ENCODE measurements at regions not wholly inside any gene's neighbourhood (a gene's known extent, or its start where the extent isn't known, plus 50 kb on each side); places are given as distances from the start of the nearest gene placed in this dataset.

DNA sequence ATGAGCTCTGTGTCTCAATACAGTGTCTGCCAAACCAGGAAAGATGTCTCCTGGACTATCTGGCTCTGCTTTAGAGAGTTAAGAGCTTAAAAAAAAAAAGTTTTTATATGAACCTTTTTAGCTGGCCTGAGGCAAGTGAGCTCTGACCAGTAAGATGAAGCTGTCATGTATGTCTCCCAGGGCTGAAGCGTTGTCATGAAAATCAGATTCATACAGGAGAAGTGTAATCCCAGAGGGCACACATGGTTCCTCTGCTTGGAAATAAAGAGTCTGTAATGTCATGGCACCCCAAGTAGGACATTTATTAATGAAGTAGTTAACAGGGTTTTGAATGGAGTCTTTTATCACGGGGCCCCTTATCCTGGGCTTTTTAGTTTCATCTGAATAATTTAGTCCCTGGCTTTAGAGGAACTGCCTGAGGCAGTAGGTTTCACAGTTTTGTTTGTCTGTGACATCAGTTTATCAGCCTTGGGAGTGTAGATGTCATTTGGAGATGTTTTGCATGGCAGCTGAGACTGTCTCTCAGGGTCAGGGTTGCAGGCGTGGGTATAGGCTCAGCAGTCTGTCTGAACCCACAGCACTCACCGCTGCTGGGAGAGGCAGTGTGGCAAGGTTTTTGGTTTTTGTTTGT, 223.3 kb downstream of the DIRAS2 start:
- no peaks in the 10 kb centered on the region for H3K27me3 ChIP-seq (ENCODE audit: control insufficient read depth, insufficient read depth, low read length)
- no peaks in the 10 kb centered on the region for H3K4me1 ChIP-seq (ENCODE audit: control insufficient read depth, insufficient read depth, low read length)
- H3K9me3 ChIP-seq (ENCODE audit: control insufficient read depth, low read length): no peaks in the 10 kb centered on the region
- no peaks in the 10 kb centered on the region for H3K36me3 ChIP-seq (ENCODE audit: control insufficient read depth, insufficient read depth, low read length)
- no peak overlapping the region for H3K4me3 ChIP-seq (ENCODE audit: low read length)
- H3K9ac ChIP-seq (ENCODE audit: low read length): no peak overlapping the region

DNA sequence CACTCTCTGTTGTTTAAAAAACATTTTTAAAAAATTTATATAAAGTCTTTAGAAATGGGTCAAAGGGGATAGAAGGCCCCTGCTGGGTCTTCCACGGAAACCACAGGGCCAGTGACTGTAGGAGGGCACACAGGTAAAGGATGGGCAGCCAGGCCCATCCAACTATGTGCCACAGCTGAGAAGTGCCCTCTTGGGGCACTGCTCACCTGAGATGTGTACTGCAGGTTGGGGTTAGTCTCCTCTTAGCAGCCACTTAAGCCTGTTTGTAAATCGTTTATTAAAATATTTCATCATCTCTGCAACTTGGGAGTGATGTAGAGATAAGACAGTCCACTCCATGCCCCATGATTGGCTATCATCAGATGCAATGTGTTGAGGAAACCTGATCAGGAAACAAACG, 222.4 kb downstream of the DIRAS2 start:
- H3K9me3 ChIP-seq (ENCODE audit: control insufficient read depth, low read length): no peaks in the 10 kb centered on the region
- H3K4me3 ChIP-seq (ENCODE audit: low read length): no peak overlapping the region
- no peak overlapping the region for H3K9ac ChIP-seq (ENCODE audit: low read length)
- H3K36me3 ChIP-seq (ENCODE audit: control insufficient read depth, insufficient read depth, low read length): no peaks in the 10 kb centered on the region
- no peaks in the 10 kb centered on the region for H3K27me3 ChIP-seq (ENCODE audit: control insufficient read depth, insufficient read depth, low read length)
- H3K4me1 ChIP-seq (ENCODE audit: control insufficient read depth, insufficient read depth, low read length): no peaks in the 10 kb centered on the region

DNA sequence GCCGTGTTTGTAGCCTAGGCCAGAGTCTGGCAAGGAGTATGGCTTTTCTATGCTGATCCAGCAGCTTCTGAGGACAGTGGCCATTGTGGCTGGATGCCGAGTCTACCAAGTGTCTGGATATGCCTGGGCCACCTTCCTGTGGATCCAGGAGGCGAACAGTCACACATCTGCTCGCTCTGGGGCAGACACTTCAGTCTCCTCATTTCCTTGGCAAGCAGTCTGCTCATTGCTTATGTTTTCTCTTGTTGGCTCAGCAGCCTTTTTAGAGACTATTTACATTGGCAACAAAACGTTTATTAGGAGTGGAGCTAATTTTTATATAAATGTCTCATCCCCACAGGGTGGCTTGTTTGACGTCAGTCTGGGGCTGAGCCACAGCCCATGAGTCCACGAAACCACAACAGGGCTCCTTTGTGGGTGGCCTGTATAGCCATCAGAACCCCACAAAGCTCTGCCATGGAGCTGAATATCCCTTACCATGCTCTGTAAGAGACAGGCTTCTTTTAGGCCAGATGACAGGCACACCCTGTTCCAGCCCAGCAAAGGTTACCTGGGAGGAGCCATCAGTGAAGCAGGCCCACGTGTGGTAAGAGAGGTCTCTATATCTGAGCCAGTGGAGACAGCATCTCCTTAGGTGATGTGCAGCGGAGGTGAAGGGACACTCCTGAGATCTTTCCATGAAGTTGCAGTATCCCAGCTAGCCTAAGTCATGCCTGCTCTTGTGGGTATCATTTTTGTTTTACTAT, 221.7 kb downstream of the DIRAS2 start:
- no peaks in the 10 kb centered on the region for H3K36me3 ChIP-seq (ENCODE audit: control insufficient read depth, insufficient read depth, low read length)
- no peak overlapping the region for H3K4me3 ChIP-seq (ENCODE audit: low read length)
- no peaks in the 10 kb centered on the region for H3K9me3 ChIP-seq (ENCODE audit: control insufficient read depth, low read length)
- H3K4me1 ChIP-seq (ENCODE audit: control insufficient read depth, insufficient read depth, low read length): no peaks in the 10 kb centered on the region
- H3K9ac ChIP-seq (ENCODE audit: low read length): no peak overlapping the region
- H3K27me3 ChIP-seq (ENCODE audit: control insufficient read depth, insufficient read depth, low read length): no peaks in the 10 kb centered on the region

DNA sequence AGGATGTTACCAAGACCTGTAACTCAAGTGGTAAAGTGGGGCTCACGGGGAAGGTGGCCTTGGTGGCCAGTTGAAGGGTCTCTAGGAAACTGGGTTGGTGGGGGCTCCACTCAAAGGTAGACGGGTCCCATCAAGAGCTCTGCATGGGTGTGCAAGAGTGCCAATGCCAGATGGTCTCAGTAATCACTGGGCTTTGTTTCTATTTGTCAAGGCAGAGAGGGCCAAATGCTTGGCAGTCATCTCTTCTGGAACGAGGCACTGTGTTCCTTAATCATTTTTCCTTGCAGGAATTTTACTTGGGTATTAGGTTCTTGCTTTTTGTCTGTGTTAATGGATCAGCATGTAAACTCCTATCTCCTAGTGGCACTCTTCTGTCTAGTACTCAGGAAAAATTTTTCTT, 220.8 kb downstream of the DIRAS2 start:
- H3K9me3 ChIP-seq (ENCODE audit: control insufficient read depth, low read length): no peaks in the 10 kb centered on the region
- H3K4me1 ChIP-seq (ENCODE audit: control insufficient read depth, insufficient read depth, low read length): no peaks in the 10 kb centered on the region
- H3K4me3 ChIP-seq (ENCODE audit: low read length): no peak overlapping the region
- no peaks in the 10 kb centered on the region for H3K36me3 ChIP-seq (ENCODE audit: control insufficient read depth, insufficient read depth, low read length)
- no peaks in the 10 kb centered on the region for H3K27me3 ChIP-seq (ENCODE audit: control insufficient read depth, insufficient read depth, low read length)
- H3K9ac ChIP-seq (ENCODE audit: low read length): no peak overlapping the region

DNA sequence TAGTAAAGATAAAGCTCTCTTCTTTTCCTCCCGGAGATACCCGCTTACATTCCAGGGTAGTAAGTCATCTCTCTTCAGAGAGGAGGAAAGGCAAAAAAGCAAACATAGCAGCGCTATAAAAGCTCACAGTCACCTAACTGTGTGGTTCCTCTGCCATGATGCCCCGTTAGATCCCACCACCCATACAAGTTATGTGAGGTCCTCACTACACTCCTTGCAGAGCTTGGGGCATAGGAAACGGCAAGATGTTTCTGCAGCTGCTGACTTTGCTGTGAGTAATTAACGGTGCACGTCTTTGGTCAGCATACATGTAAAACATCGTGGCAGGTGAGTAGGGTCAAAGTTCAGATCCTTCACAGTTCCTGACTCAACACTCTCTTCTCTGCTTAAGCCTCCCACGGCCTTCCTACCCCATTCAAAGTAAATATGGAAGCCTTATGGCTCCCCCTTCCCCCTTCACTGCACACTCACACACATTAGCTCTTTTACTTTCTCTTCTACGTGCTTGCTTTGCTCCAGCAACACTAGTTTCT, 218.9 kb downstream of the DIRAS2 start:
- H3K27me3 ChIP-seq (ENCODE audit: control insufficient read depth, insufficient read depth, low read length): no peaks in the 10 kb centered on the region
- H3K36me3 ChIP-seq (ENCODE audit: control insufficient read depth, insufficient read depth, low read length): no peaks in the 10 kb centered on the region
- H3K4me1 ChIP-seq (ENCODE audit: control insufficient read depth, insufficient read depth, low read length): no peaks in the 10 kb centered on the region
- H3K9ac ChIP-seq (ENCODE audit: low read length): no peak overlapping the region
- no peak overlapping the region for H3K4me3 ChIP-seq (ENCODE audit: low read length)
- H3K9me3 ChIP-seq (ENCODE audit: control insufficient read depth, low read length): no peaks in the 10 kb centered on the region

DNA sequence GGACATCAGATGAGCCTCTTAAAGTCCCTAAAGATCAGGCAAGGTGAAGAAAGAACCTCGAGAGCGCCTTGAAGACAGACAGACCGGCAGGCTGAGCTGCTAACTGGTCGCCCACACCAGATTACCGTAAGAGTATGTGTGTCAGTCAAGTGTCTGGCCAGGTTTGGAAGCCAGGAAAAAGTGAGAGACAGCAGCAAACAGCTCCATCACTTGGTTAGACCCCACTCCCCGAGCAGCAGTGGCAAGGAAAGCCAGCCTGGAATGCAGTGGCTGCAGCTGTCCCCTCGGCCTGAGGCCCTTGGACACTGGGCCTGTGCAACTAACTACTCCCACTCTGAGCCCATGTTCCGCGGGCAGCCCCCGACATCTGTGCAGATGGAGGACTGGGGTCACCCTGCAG, 214.1 kb downstream of the DIRAS2 start:
- Histone ChIP-seq H3K9ac (ENCODE audit: low read length) (no peak overlapping the region), H3K4me3 (ENCODE audit: low read length) (no peak overlapping the region), H3K27me3 (ENCODE audit: control insufficient read depth, insufficient read depth, low read length) (no peaks in the 10 kb centered on the region), H3K9me3 (ENCODE audit: control insufficient read depth, low read length) (no peaks in the 10 kb centered on the region), H3K4me1 (ENCODE audit: control insufficient read depth, insufficient read depth, low read length) (peaks cover 6% of the 10 kb centered on the region), H3K36me3 (ENCODE audit: control insufficient read depth, insufficient read depth, low read length) (no peaks in the 10 kb centered on the region)

DNA sequence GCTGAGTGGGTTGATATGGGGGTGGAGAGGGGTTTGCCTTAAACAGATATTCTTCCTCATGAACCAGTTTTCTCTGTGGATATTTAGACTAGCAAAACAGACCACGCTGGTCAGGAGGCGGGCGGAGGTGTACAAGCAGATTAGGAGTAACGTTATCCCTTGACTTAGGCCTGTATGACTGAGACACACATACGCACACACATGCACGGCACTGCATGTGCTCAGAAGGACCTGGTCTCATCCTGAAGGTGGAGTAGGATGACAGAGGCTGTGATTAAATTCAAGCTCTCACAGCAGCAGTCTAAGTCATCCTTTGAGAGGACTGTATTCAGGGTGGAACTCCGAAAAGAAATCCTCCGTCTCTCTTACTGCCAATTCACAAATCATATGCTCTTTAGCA, 209.7 kb downstream of the DIRAS2 start:
- Histone ChIP-seq H3K36me3 (ENCODE audit: control insufficient read depth, insufficient read depth, low read length) (no peaks in the 10 kb centered on the region), H3K4me1 (ENCODE audit: control insufficient read depth, insufficient read depth, low read length) (peaks cover 7% of the 10 kb centered on the region), H3K4me3 (ENCODE audit: low read length) (no peak overlapping the region), H3K9me3 (ENCODE audit: control insufficient read depth, low read length) (no peaks in the 10 kb centered on the region), H3K27me3 (ENCODE audit: control insufficient read depth, insufficient read depth, low read length) (no peaks in the 10 kb centered on the region), H3K9ac (ENCODE audit: low read length) (no peak overlapping the region)

DNA sequence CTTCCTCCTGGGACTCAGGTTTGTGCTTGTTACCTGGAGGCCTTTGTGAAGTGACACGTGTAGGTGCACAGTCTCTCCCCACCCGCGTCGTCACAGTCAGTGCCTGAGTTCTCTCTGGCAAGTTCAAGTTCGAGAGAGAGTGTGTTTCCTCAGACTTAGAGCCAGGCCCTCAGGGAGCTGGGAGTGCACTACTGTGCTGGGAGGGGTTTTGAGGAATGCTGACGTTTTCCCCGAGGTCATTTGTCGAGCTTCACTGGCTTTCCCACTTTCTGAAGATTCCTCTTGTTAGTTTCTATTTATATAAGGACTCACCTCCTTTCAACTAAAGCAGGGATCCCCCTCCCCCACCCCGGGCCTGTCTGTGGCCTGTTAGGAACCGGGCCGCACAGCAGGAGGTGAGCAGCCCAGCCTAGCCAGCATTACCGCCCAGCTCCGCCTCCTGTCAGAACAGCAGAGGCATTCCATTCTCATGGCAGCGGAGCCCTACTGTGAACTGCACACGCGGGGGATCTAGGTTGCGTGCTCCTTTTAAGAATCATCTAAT, 209.2 kb downstream of the DIRAS2 start:
- no peaks in the 10 kb centered on the region for H3K9me3 ChIP-seq (ENCODE audit: control insufficient read depth, low read length)
- H3K36me3 ChIP-seq (ENCODE audit: control insufficient read depth, insufficient read depth, low read length): no peaks in the 10 kb centered on the region
- no peaks in the 10 kb centered on the region for H3K27me3 ChIP-seq (ENCODE audit: control insufficient read depth, insufficient read depth, low read length)
- H3K4me3 ChIP-seq (ENCODE audit: low read length): no peak overlapping the region
- no peak overlapping the region for H3K9ac ChIP-seq (ENCODE audit: low read length)
- H3K4me1 ChIP-seq (ENCODE audit: control insufficient read depth, insufficient read depth, low read length): peaks cover 7% of the 10 kb centered on the region

DNA sequence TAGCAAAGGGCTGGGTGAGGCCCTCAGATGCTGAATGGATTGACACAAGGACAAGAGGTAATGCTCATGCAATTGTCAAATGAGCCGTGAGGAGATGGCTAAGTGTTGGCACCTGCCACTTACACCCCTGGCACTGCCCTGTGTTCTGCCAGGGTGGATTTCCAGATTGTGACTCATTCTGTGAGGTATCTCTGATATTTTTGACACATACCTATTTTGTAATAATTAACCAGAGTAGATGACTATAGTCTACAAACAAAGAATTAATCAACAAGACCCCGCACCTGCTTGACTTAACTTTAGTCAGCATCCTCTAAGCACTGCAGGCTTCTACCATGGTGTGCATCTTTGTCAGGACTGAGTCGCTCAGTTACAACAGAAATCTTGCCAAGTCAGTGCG, 200.8 kb downstream of the DIRAS2 start:
- Histone ChIP-seq H3K9ac (ENCODE audit: low read length) (no peak overlapping the region), H3K36me3 (ENCODE audit: control insufficient read depth, insufficient read depth, low read length) (no peaks in the 10 kb centered on the region), H3K4me3 (ENCODE audit: low read length) (no peak overlapping the region), H3K27me3 (ENCODE audit: control insufficient read depth, insufficient read depth, low read length) (no peaks in the 10 kb centered on the region), H3K4me1 (ENCODE audit: control insufficient read depth, insufficient read depth, low read length) (no peaks in the 10 kb centered on the region), H3K9me3 (ENCODE audit: control insufficient read depth, low read length) (no peaks in the 10 kb centered on the region)

DNA sequence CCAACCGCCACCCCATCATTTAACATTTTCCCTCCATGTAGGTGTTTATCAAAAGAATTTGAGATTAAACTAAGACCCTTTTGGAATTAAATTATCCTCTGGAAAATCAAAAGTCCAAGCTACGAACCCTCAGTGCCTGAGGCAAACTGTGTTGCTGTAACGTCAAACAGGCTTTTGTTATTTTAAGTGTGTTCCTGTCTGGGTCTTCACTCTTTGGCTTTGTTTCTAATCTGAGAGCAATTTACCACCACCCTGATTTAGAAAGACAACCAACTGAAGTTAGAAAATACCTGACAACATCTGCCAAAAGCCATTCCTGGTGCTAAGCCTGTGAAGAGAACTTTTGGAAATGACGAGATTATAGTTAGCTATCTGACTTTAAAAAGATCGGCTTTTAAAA, 199.9 kb downstream of the DIRAS2 start:
- Histone ChIP-seq H3K9me3 (ENCODE audit: control insufficient read depth, low read length) (no peaks in the 10 kb centered on the region), H3K9ac (ENCODE audit: low read length) (no peak overlapping the region), H3K36me3 (ENCODE audit: control insufficient read depth, insufficient read depth, low read length) (no peaks in the 10 kb centered on the region), H3K27me3 (ENCODE audit: control insufficient read depth, insufficient read depth, low read length) (no peaks in the 10 kb centered on the region), H3K4me3 (ENCODE audit: low read length) (no peak overlapping the region), H3K4me1 (ENCODE audit: control insufficient read depth, insufficient read depth, low read length) (no peaks in the 10 kb centered on the region)

DNA sequence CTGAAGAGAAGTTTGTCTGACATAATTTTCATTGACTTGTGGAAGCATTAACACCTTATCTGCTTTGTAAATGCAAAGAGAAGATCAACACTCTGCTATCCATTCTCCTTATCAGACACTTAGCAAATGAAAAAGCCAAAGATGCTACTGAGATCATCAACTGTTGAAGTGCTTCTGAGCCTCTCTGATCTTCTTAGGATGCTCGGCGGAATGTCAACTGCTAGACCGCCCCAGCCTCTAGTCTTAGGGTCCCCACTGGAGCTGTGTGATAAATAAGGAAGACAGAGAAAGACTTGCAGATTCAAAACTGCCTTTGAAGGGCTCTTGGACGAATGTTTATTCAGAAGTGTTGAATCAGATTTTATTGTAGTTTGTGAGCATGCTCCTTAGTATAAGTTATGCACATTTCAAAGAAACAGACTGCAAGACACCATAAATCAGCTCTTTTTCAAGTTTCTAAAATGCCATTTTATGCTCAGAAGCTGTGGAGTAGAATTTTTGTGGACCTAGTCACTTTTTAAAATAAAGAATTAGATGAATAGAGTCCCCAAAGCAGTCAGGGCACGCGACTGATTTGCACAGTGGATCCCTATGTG, 197.9 kb downstream of the DIRAS2 start:
- Histone ChIP-seq H3K9me3 (ENCODE audit: control insufficient read depth, low read length) (no peaks in the 10 kb centered on the region), H3K27me3 (ENCODE audit: control insufficient read depth, insufficient read depth, low read length) (no peaks in the 10 kb centered on the region), H3K4me3 (ENCODE audit: low read length) (no peak overlapping the region), H3K9ac (ENCODE audit: low read length) (no peak overlapping the region), H3K4me1 (ENCODE audit: control insufficient read depth, insufficient read depth, low read length) (no peaks in the 10 kb centered on the region), H3K36me3 (ENCODE audit: control insufficient read depth, insufficient read depth, low read length) (no peaks in the 10 kb centered on the region)

DNA sequence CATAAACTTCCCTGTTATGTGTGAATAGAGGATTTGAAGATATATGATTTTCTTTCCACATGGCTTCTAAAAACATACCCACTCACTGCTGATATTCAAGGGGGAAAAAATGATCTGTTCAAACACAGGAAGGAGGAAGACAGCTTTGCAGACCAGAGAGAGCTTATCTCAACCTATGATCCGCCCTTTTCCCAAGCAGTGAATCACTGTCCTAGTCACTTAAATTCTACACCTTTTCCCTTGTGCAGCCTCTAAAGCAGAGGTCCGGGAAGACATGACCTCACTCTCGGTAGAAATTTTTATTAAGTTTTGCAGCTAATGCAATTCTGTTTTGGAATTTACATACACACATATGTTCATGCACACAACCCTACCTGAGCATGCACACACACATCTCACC, 197.2 kb downstream of the DIRAS2 start:
- Histone ChIP-seq H3K4me1 (ENCODE audit: control insufficient read depth, insufficient read depth, low read length) (no peaks in the 10 kb centered on the region), H3K4me3 (ENCODE audit: low read length) (no peak overlapping the region), H3K9ac (ENCODE audit: low read length) (no peak overlapping the region), H3K36me3 (ENCODE audit: control insufficient read depth, insufficient read depth, low read length) (no peaks in the 10 kb centered on the region), H3K9me3 (ENCODE audit: control insufficient read depth, low read length) (no peaks in the 10 kb centered on the region), H3K27me3 (ENCODE audit: control insufficient read depth, insufficient read depth, low read length) (no peaks in the 10 kb centered on the region)
